ENCODE measurements at regions not wholly inside any gene's neighbourhood (a gene's known extent, or its start where the extent isn't known, plus 50 kb on each side); places are given as distances from the start of the nearest gene placed in this dataset.

GRCh38 chr13:105278943-105279381 is 1256.5 kb downstream of the EFNB2 start:
- H3K4me3 ChIP-seq (ENCODE audit: control insufficient read depth, low read depth, low read length), result no peak overlapping the region
- no peak for TF ChIP-seq CTCF (IDR thresholded peaks at IDR 0.05; ENCODE audit: control insufficient read depth, insufficient read depth, low read depth, low read length, missing control alignments)
- no peak for DNase-seq (ENCODE audit: low read depth)

GRCh38 chr13:105276571-105276970 is 1258.9 kb downstream of the EFNB2 start:
- TF ChIP-seq CTCF (IDR thresholded peaks at IDR 0.05; ENCODE audit: control insufficient read depth, insufficient read depth, low read depth, low read length, missing control alignments), result no peak
- no peak for DNase-seq (ENCODE audit: low read depth)
- H3K4me3 ChIP-seq (ENCODE audit: control insufficient read depth, low read depth, low read length), result no peak overlapping the region

- DNase-seq (ENCODE audit: low read depth), result no peak
- no peak for TF ChIP-seq CTCF (IDR thresholded peaks at IDR 0.05; ENCODE audit: control insufficient read depth, insufficient read depth, low read depth, low read length, missing control alignments)
- H3K4me3 ChIP-seq (ENCODE audit: control insufficient read depth, low read depth, low read length), result no peak overlapping the region
Measured at GRCh38 chr13:105273665-105274222, 1261.7 kb downstream of the EFNB2 start.

GRCh38 chr13:105272660-105273631 is 1262.5 kb downstream of the EFNB2 start:
- TF ChIP-seq CTCF (IDR thresholded peaks at IDR 0.05; ENCODE audit: control insufficient read depth, insufficient read depth, low read depth, low read length, missing control alignments), result no peak
- H3K4me3 ChIP-seq (ENCODE audit: control insufficient read depth, low read depth, low read length), result no peak overlapping the region
- DNase-seq (ENCODE audit: low read depth), result no peak

GRCh38 chr13:105266615-105267014 is 1268.8 kb downstream of the EFNB2 start:
- no peak overlapping the region for H3K4me3 ChIP-seq (ENCODE audit: control insufficient read depth, low read depth, low read length)
- no peak for DNase-seq (ENCODE audit: low read depth)
- TF ChIP-seq CTCF (IDR thresholded peaks at IDR 0.05; ENCODE audit: control insufficient read depth, insufficient read depth, low read depth, low read length, missing control alignments), result no peak

- no peak for DNase-seq (ENCODE audit: low read depth)
- H3K4me3 ChIP-seq (ENCODE audit: control insufficient read depth, low read depth, low read length), result no peak overlapping the region
- no peak for TF ChIP-seq CTCF (IDR thresholded peaks at IDR 0.05; ENCODE audit: control insufficient read depth, insufficient read depth, low read depth, low read length, missing control alignments)
Measured at GRCh38 chr13:105262579-105262978, 1272.9 kb downstream of the EFNB2 start.

Data from AG09309 (cell line).